ENCODE measurements at regions not wholly inside any gene's neighbourhood (a gene's known extent, or its start where the extent isn't known, plus 50 kb on each side); places are given as distances from the start of the nearest gene placed in this dataset.

- TF ChIP-seq POLR2AphosphoS5 (IDR thresholded peaks at IDR 0.05; ENCODE audit: borderline replicate concordance, low read depth, low read length) = no peak
- TF ChIP-seq EZH2 (IDR thresholded peaks at IDR 0.05) = no peak
Observed at GRCh38 chr17:71316176-71316897, 804.5 kb upstream of the SOX9 start.
